ENCODE measurements at regions not wholly inside any gene's neighbourhood (a gene's known extent, or its start where the extent isn't known, plus 50 kb on each side); places are given as distances from the start of the nearest gene placed in this dataset.

DNA sequence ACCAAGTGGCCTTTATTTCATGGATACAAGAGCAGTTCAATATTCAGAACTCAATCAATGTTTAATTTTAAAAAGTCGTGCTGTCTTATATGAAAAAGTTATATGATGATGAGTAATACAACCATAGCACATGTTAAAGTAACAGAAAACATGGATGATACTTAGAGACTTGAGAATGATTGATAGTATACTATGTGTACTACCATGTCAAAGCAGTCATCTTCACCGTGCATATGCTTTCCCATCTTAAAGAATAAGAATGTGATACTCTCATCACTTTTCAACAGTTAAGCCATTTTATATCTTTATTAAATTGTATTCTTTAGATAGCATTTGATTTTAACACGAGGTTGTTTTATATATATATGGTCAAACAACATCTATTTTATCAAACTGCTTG lies 535.9 kb upstream of the ADAMTS5 start:
- TF ChIP-seq, protein P1, sequence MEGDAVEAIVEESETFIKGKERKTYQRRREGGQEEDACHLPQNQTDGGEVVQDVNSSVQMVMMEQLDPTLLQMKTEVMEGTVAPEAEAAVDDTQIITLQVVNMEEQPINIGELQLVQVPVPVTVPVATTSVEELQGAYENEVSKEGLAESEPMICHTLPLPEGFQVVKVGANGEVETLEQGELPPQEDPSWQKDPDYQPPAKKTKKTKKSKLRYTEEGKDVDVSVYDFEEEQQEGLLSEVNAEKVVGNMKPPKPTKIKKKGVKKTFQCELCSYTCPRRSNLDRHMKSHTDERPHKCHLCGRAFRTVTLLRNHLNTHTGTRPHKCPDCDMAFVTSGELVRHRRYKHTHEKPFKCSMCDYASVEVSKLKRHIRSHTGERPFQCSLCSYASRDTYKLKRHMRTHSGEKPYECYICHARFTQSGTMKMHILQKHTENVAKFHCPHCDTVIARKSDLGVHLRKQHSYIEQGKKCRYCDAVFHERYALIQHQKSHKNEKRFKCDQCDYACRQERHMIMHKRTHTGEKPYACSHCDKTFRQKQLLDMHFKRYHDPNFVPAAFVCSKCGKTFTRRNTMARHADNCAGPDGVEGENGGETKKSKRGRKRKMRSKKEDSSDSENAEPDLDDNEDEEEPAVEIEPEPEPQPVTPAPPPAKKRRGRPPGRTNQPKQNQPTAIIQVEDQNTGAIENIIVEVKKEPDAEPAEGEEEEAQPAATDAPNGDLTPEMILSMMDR (IDR thresholded peaks at IDR 0.05; ENCODE audit: low read depth, low read length): no peak
- TF ChIP-seq POLR2A (IDR thresholded peaks at IDR 0.05; ENCODE audit: extremely low read depth, insufficient read length): no peak

All from NB4 (cell line).